SK-N-SH (cell line): ENCODE measurements at regions not wholly inside any gene's neighbourhood (a gene's known extent, or its start where the extent isn't known, plus 50 kb on each side); places are given as distances from the start of the nearest gene placed in this dataset.

Experiments
- EP300 ChIP-seq, 2 experiments: IDR thresholded peaks; 2 replicates each; pipeline versions ENCODE4 v1.4.0 to v1.6.1; 2012; ENCODE audit warnings: borderline replicate concordance in 1 of 2, low read depth in 1 of 2, low read length in 1 of 2
- MXI1 ChIP-seq: IDR thresholded peaks from 2 replicates; pipeline ENCODE4 v1.6.1; 2012; ENCODE audit warnings: mild to moderate bottlenecking, low read depth, low read length, improper control_type of control experiment
- NRF1 ChIP-seq: IDR thresholded peaks from 2 replicates; pipeline ENCODE4 v1.6.1; 2012; ENCODE audit warnings: low read depth, mild to moderate bottlenecking, low read length
- POLR2AphosphoS5 ChIP-seq: IDR thresholded peaks from 2 replicates; pipeline ENCODE4 v1.6.1; 2012; ENCODE audit warnings: low read depth, low read length
- RXRA ChIP-seq: IDR thresholded peaks from 2 replicates; pipeline ENCODE4 v1.4.0; 2012; ENCODE audit warnings: low read depth, mild to moderate bottlenecking, borderline replicate concordance
- TAF1 ChIP-seq: IDR thresholded peaks from 2 replicates; pipeline ENCODE4 v1.6.1; 2012; ENCODE audit warnings: low read depth, mild to moderate bottlenecking, low read length, moderate library complexity, borderline replicate concordance
- TCF12 ChIP-seq: IDR thresholded peaks from 2 replicates; pipeline ENCODE4 v1.4.0; 2012
- TEAD4 ChIP-seq: IDR thresholded peaks from 2 replicates; pipeline ENCODE4 v1.4.0; 2012; ENCODE audit warnings: mild to moderate bottlenecking, borderline replicate concordance; ENCODE audit not compliant: insufficient read depth
- TF ChIP-seq, protein P1 (sequence below): fragments of 200-600 bp; sonication (generic); IDR thresholded peaks from 2 replicates; pipeline ENCODE4 v1.6.1; 2017; ENCODE audit warnings: antibody characterized with exemption, mild to moderate bottlenecking, moderate library complexity
- TF ChIP-seq, protein P2 (sequence below): fragments of 150-350 bp; IDR thresholded peaks from 2 replicates; pipeline ENCODE4 v1.6.1; 2017; ENCODE audit warnings: antibody characterized with exemption, low read length, low read depth, borderline replicate concordance
- TF ChIP-seq, protein P3 (sequence below): IDR thresholded peaks from 2 replicates; pipeline ENCODE4; 2012

DNA sequence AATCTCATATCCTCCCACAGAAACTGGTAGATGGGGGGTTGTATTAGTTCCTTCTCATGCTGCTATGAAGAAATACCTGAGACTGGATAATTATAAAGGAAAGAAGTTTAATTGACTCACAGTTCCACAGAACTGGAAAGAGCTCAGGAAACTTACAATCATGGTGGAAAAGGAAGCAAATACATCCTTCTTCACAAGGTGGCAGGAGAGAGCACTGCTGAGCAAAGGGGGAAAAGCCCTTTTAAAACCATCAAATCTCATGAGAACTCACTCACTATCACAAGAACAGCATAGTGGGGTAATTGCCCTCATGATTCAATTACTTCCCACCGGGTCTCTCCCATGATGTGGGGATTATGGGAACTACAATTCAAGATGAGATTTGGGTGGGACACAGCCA is 250.5 kb upstream of the GPRIN3 start:
- TF ChIP-seq, protein P1, sequence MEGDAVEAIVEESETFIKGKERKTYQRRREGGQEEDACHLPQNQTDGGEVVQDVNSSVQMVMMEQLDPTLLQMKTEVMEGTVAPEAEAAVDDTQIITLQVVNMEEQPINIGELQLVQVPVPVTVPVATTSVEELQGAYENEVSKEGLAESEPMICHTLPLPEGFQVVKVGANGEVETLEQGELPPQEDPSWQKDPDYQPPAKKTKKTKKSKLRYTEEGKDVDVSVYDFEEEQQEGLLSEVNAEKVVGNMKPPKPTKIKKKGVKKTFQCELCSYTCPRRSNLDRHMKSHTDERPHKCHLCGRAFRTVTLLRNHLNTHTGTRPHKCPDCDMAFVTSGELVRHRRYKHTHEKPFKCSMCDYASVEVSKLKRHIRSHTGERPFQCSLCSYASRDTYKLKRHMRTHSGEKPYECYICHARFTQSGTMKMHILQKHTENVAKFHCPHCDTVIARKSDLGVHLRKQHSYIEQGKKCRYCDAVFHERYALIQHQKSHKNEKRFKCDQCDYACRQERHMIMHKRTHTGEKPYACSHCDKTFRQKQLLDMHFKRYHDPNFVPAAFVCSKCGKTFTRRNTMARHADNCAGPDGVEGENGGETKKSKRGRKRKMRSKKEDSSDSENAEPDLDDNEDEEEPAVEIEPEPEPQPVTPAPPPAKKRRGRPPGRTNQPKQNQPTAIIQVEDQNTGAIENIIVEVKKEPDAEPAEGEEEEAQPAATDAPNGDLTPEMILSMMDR, result peak; percentile 47
- TF ChIP-seq MXI1 (no peak), TCF12 (no peak), EP300 (IDR thresholded peaks at IDR 0.05; ENCODE audit: borderline replicate concordance in 1 of 2, low read depth in 1 of 2, low read length in 1 of 2) (no peak), NRF1 (no peak), POLR2AphosphoS5 (no peak), TEAD4 (no peak), RXRA (no peak), TAF1 (no peak)
- TF ChIP-seq, protein P2, sequence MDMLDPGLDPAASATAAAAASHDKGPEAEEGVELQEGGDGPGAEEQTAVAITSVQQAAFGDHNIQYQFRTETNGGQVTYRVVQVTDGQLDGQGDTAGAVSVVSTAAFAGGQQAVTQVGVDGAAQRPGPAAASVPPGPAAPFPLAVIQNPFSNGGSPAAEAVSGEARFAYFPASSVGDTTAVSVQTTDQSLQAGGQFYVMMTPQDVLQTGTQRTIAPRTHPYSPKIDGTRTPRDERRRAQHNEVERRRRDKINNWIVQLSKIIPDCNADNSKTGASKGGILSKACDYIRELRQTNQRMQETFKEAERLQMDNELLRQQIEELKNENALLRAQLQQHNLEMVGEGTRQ, result no peak
- TF ChIP-seq, protein P3, sequence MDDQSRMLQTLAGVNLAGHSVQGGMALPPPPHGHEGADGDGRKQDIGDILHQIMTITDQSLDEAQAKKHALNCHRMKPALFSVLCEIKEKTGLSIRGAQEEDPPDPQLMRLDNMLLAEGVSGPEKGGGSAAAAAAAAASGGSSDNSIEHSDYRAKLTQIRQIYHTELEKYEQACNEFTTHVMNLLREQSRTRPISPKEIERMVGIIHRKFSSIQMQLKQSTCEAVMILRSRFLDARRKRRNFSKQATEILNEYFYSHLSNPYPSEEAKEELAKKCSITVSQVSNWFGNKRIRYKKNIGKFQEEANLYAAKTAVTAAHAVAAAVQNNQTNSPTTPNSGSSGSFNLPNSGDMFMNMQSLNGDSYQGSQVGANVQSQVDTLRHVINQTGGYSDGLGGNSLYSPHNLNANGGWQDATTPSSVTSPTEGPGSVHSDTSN, result no peak
